Body of pancreas (tissue), 4 donors: ENCODE measurements at regions not wholly inside any gene's neighbourhood (a gene's known extent, or its start where the extent isn't known, plus 50 kb on each side); places are given as distances from the start of the nearest gene placed in this dataset.

Experiments used
- CTCF ChIP-seq, 7 experiments: fragments of 450-650 bp in 4 of 7; fragments of 200-600 bp in 3 of 7; sonication (generic) in 3 of 7; IDR thresholded peaks; one replicate each; pipeline ENCODE4 v1.5.1; 2016 to 2019; ENCODE audit warnings: antibody characterized with exemption in 7 of 7
- POLR2A ChIP-seq, 3 donors: fragments of 450-650 bp; IDR thresholded peaks; one replicate each; pipeline ENCODE4 v1.6.1; 2016; ENCODE audit warnings: antibody characterized with exemption in 3 of 3, mild to moderate bottlenecking in 2 of 3

- TF ChIP-seq CTCF (IDR thresholded peaks at IDR 0.05), result no peak
- TF ChIP-seq POLR2A (IDR thresholded peaks at IDR 0.05), result no peak
These were observed 72.0 kb upstream of the RAB11FIP2 start for GRCh38 chr10:118118716-118119115.
